ENCODE measurements at regions not wholly inside any gene's neighbourhood (a gene's known extent, or its start where the extent isn't known, plus 50 kb on each side); places are given as distances from the start of the nearest gene placed in this dataset.

GRCh38 chr1:110766336-110766647 lies 91.6 kb upstream of the KCNA3 start:
- TF ChIP-seq POLR2AphosphoS5 (IDR thresholded peaks at IDR 0.05; ENCODE audit: low read depth, low read length): no peak
- TF ChIP-seq POLR2A (IDR thresholded peaks at IDR 0.05; ENCODE audit: low read depth, low read length): no peak
- TF ChIP-seq TAF1 (IDR thresholded peaks at IDR 0.05; ENCODE audit: borderline replicate concordance, low read depth, low read length): no peak
